GM18519 (cell line): ENCODE measurements at regions not wholly inside any gene's neighbourhood (a gene's known extent, or its start where the extent isn't known, plus 50 kb on each side); places are given as distances from the start of the nearest gene placed in this dataset.

Experiments
- ATAC-seq: cut with Tn5 transposase; IDR thresholded peaks from one replicate; pipeline ENCODE4 v1.9.1; 2021; ENCODE audit warnings: mild to moderate bottlenecking, moderate library complexity; ENCODE audit not compliant: unreplicated experiment, low FRiP score

DNA sequence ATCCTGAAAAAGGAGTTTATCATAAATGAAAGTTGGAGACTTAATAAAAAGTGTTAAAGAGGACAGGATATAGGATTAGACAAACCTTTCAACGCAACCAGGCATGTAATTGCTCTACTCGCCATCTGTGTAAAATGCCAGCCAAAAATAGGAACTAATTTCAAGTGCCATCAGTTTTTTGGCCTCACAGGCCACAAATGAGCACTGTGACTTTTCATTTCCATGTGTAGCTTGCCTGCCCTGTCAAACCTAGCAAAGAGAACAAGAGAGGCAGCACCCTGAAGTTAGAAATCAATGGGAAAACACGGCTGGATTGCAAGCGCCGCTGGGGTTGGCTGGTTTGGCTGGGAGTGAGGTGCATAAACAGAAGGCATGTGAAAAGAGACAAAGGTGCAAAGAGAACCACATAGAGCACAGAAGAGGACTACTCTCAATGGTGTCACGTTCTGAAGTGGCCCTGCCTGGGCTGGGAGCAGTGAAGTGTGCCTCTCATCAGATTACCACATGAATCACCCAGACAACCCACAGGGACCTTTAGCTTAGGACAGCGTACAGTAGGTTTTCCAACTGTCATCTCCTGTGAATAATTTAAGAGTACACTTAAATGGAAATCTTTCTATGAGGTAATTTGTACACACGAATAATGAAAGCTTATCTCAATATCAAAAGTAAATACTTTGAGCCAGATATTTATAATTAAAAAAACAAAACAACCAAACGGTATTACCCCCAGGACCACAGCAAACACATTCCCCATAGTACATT lies 78.0 kb upstream of the NHSL1 start:
- ATAC-seq, result no peak

DNA sequence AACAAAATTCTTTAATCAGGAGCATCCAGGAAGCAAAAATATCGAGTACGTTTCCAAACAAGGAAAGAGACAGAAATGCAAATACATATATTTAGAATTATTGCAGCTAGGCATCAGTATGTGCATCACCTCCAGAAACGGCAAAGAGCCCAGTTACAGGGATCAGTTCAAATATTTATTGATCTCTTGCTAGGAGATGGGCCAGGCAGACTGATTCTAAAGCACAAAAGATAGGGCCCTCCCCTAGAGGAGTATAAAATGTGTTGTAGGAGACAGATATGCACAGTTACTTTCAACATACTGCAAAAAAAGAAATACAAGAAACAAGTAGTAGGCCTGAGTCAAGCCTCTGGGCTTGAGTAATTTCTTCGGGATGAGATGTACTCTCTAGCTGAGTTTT lies 80.7 kb upstream of the NHSL1 start:
- no peak for ATAC-seq

DNA sequence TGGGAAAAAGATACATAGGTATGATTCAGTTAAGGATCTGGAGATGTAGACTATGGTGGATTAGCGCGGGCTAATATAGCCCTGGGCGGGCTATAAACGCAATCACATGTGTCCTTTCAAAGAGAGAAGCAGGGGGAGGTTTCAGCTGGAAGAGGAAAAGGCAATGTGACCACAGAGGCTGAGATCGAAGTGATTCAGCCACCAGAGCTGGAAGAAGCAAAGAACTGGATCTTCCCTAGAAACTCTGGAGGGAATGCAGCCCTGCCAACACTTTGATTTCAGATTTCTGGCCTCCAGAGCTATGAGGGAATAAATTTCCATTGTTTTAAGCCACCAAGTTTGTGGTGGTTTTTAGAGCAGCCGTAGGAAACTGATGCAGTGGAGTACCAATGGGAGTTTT lies 81.5 kb upstream of the NHSL1 start:
- ATAC-seq, result no peak

DNA sequence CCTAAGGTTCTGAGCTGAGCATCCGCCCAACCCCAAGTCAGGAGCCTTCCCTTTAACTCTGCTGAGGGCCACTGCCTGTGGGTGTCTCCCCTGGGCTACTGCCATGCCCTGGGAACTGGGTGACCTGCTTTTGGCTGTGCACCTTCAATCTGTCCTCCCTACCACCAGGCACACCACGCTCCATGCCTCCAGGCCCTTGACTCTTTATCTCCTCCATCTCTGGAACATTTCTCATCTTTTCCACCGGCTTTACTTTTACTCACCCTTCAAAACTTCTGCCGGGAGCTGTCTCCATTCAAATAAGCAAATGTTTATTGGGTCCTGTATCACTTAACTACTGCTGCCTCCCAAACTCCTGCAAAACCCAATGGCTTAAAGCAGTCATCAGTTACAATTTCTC lies 83.3 kb upstream of the NHSL1 start:
- no peak for ATAC-seq

DNA sequence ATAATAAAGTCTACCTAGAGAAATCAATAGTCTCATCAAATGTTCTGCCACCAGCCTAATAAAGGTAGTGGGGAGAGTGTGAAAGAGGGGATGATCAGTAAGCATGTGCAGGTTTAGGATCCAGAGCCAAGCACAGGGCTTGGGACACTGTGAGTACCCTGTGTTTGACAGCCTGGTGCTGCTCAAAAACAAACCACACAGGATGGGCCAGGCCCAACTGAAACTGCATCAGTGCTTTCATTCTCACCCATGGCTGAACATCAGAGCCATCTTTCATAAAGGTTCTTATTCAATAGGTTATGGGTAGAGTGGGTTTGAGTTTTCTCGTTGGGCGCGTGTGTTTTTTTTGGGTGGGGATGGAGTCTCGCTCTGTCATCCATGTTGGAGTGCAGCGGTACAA lies 87.3 kb upstream of the NHSL1 start:
- no peak for ATAC-seq

DNA sequence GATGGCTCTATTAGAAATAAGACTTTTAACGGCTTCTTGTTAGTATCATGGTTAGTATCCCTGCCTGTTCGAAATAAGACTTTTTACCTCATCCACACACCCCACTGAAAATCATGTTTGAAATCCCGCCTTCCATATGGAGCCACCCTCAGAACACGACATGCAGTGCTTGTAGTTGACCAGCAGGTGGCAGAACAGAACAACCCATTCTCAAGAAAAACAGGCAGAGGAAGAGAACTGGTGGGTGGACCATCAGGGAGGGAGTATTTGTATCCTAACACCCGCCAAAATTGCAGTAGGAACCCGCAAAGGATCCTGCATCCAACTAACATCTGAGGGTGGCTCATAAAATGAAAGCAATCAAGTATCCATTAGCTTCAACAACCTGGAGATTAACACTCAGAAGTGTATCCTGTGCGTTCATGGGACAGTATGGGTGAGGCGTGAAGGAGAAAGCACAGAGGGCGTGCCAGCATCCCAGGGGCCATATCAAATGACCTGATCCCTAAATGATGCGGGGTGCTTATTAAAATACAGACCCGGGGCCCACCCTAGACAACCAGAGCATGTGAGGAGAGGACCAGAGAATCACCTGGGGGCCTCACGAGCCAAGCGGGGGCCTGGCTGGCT lies 89.6 kb upstream of the NHSL1 start:
- no peak for ATAC-seq

DNA sequence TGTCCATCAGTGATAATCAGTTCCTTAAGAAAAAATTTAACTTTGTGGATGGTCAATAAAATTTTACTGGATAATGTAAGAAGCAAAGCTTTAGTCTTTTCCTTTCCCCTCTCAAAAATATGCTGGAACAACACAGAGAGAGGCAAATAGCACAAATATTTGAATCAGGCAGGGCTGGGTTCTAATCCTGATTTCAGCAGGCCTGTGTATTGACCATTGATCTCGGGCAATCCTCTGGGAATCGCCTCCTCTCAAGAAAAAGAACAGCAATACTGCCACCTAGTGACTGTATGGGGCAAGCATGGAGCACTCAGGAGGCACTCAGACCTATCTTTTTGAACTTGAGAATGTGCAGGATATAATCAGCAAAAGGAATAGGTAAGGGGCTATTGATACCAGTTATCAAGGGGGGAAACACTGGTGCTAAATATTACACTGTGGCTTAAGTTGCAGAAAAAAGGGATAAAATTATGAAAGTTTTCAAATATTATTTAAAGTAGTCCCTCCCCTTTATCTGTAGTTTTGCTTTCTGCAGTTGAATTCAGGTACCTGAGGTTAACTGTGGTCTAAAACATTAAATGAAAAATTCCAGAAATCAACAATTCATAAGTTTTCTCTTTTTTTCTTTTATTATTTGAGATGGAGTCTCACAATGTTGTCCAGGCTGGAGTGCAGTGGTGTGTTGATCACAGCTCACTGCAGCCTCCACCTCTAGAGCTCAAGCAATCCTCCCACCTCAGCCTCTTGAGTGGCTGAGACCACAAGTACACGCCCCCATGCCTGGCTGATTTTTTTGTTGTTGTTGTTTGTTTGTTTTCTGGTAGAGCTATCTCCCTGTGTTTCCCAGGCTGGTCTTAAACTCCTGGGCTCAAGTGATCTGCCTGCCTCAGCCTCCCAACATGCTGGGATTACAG lies 91.8 kb upstream of the NHSL1 start:
- no peak for ATAC-seq

DNA sequence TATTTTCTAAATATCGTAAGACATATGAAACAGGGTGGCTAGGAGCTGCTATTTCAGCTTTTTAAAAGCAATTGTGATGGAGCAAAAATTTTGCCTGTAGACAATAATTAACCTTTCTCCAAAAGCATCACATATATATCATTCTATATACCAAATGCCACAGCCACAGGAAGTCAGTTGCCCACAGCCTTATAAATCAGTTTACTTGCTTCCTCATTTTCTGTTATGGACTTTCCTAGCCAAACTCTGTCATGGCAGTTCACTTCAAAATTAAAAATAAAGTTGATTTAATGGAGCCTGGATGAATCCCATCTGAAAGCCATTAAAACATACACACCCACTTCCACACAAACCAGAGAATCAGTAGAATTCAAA lies 93.4 kb upstream of the NHSL1 start:
- no peak for ATAC-seq

DNA sequence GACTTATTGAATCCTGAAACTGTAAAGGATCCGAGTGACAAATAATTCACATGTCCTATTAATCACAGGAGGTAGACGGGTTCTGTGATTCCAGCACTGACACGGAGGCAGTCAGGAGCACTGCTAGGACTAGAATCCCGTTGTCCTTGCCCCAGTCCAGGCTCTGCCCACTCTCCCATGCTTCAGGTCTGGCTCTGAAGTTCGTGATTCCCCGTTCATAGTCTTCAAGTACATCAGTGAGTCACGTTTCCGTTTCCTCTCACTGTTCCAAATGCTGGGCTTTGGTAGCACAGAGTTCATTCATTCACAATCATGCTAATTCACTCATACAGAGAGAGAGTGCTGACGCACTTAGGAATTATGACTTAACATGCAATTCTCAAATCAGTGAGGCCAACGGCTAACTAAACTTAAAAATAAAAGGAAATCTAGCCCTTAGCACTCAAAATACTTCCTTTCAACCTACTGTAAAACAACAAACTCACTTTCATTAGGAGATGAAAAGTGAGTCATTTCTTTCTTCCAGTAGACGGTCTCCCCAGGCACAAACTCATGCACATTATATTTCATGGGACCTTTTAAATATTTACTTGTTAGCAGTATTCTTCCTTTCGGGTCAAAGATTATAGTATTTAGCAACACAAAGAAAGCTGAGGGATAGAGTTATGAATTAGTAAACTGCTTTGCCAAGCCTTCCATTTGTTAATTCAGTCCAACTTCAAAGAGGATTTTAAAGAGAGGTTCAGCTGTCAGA lies 94.0 kb upstream of the NHSL1 start:
- ATAC-seq, result peak; percentile 86

DNA sequence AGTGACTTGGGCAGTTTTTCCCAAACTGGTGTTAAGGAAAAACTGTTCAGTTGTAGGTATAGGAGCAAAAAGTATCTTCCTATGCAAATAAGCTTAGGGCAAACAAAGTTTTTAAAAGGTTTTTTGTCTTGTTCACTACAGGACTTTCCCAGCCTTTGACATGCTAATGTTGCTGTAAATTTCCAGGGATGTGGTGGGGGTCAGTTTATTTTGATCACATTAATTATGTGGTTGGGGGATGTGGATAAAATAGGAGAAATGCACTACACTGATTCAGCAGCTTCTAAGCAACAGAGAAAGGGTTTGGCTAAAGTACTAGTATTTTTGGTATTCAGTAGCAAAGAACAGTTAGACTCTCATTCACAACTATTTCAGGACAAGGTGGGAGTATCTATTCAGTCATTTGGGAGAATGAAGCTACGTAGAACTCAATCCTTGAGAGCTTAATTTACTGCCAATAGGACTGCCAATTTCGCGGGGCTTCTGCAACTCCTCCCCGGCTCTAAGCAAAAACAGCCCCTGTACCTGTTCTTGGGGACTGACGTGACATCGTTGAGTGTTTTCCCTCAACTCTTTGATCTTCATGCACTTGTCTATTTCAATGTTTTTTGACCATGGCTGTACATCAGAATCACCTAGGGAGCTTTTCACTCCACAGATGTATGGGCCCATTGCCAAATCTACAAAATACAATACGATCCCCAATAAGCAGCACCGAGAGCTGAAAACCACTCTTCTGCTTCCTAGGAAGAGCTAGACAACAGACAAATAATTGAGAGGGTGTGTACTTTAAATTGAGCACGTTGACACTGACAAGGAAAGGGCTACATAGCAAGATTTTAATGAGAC lies 94.8 kb upstream of the NHSL1 start:
- no peak for ATAC-seq

DNA sequence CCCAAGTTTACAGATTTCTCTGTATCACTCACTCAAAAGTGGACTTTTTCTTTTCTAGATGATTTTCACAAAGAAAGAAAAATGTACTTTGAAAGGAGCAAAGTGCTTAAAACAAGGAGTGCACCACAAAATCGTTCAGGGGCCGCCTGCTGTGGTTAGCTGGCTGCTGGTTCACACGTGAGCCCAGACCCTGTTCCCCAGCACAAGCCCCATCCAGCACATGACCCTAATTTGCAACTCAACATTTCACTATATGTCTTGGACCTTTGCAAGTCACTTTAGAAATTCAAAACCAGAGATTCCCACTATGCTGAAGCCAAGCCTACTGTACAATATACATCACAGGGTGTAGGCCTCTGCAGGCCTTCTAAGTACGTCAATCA lies 95.5 kb upstream of the NHSL1 start:
- ATAC-seq, result no peak

DNA sequence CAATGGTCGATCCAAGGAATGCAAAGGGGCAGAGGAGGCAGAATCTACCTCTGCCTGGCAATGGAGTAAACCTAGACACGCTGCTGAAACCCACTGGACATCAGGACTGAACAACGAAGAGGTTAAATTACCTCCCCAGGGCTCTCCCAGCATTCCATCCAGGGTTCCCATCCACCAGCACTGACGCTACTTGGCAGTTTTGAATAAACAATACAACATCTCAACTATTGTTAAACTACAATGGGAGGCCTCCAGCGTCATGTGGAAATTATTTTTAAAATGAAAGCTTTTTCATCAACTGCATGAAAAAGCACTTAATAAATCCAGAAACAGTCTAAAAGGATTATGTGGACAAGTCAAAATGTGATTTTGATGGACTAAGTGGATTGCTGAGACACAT lies 96.8 kb upstream of the NHSL1 start:
- no peak for ATAC-seq

DNA sequence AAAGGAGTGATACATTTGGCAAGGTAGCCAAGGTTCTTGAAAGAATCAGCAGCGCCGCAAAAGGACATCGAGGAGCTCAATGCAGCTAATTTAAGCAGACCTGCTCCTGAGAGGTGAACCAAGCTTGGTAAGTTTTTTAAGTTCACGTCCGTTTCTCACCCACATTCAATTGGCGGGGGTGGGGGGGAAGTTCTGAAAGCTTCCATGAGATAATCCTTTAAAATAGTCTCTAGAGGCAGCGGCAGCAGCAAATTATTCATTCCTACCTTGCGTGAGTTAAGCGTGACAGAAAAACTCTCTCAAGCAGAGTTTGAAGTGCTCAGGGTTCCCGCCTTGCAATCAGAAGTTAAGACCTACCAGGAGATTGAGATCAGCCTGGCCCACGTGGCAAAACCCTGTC lies 97.3 kb upstream of the NHSL1 start:
- no peak for ATAC-seq

DNA sequence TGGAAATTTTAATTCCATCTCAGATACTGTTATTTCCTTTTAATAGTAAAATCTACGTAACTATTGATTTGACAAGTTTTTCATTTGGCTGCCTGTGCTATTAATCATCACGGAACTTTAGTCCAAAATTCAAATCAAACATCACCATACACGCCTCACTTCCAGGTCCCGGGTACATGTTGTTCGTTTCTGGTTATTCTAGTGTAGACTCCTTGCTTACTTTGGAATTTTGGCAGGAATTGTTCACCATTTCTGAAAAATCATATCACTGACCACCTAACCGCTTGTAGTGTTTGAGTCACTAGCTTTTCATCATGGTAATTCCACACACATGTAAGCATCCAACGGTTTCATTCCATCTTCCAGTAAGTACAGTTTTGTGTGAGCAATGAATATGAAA lies 98.0 kb upstream of the NHSL1 start:
- no peak for ATAC-seq

DNA sequence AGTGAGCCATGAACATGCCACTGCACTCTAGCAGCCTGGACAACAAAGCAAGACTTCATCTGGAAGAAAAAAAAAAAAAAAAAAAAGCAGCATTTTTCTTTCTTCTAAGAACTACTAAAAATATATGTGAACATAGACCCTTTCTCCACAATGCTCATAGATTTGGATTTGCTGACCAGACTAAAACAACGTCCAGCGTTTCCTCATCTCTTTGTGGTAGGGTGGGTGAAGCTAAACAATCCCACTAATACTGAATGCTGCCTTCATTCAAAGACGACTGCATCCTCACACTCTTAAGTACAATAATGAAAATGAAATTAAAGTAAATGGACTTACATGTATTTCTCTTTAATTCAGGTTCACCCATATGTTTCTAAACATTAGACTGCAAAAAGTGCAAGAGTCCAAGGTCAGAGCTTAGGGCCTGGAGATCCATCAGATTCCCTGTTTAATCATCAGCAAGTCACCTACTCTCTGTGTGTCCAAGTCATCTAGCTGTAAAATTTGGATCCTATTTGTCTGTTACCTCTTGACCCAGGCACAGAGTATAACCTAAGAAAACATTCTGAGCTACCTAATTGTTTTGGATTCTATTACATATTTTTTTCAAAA lies 99.4 kb upstream of the NHSL1 start:
- no peak for ATAC-seq

DNA sequence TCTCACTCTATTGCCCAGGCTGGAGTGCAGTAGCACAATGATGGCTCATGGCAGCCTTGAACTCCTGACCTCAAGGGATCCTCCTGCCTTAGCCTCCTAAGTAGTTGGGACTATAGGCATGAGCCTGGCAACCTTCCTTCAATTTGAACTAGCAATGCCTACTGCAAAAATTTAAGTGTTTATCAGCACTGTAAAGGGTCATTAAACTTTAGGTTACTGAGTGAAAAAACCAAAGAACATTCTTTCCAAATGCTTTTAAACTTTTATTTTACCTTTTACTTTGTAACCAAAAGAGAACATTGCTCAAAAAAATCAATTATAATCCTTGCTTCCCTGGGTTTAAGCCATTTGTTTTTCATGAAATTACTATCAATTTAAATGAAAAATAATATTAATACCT lies 101.0 kb upstream of the NHSL1 start:
- no peak for ATAC-seq

DNA sequence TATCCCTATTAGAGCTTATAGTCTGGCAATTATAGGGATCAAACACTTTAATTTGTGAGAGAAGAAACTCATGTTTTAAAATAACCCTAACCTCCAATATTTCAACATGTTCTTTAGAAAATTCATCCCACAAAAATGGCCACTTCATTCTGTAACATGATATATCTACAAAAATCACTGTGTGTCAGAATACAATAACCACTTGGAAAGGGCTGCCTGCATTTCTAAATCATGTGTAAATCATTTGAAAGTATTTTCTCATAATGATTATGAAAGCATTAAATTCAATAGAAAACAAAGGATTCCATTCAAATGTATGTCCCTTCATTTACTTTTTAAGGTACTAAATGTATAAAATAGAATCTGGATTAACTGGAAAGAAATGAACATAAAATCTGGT lies 101.4 kb upstream of the NHSL1 start:
- no peak for ATAC-seq

DNA sequence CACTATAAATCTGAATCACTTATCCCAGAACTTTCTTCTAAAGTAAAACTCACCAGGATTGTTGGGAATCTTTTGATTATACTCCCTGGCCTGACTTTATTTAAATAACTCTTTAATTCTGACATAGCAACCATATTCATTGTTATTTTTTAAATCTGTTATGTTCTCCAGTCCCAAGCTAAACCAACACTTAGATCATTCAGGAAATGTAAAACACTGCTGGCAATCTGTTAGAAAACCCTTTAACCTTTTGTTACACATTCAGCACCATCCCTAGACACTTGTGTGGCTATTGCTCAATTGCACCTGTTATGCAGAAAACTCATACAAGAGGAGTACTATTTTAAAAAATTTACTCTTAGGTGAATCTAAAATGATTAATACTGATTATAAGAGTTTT lies 101.8 kb upstream of the NHSL1 start:
- no peak for ATAC-seq

DNA sequence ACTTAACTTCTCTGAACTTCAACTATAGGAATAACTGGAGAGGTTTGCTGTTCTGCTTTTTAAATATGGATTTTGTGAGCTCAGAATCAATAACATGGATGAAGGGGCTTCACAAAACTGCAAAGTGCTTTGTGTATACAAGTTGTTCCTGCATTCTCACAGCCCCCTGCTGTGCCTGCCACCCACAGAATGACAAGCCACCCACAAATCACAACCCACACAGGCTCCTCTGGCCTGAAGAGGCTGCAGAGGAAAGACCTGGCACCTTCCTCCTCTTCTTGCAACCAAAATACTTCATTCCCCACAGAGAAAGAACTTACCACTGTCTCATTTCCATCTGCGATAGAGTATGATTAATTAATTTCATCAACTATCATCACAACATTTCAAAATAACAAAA lies 106.7 kb upstream of the NHSL1 start:
- ATAC-seq, result no peak
